ENCODE measurements at regions not wholly inside any gene's neighbourhood (a gene's known extent, or its start where the extent isn't known, plus 50 kb on each side); places are given as distances from the start of the nearest gene placed in this dataset.
"Not testable (repeated sequence)": the region's sequence is repeated elsewhere in the genome, so short reads cannot be mapped to it uniquely, and the experiment has no call there.

- H3K4me3 ChIP-seq (ENCODE audit: low read length in 2 of 2) = peak overlapping the region; percentile 48 to 76
- no peaks in the 10 kb centered on the region for H3K9me3 ChIP-seq (ENCODE audit: control insufficient read depth in 2 of 2, low read length in 2 of 2)
- H3K27me3 ChIP-seq (ENCODE audit: control insufficient read depth in 1 of 2, insufficient read depth in 2 of 2, low read length in 2 of 2) = no peaks in the 10 kb centered on the region
- peaks cover 24% of the 10 kb centered on the region for H3K4me1 ChIP-seq (ENCODE audit: control insufficient read depth, insufficient read depth, low read length)
- H3K27ac ChIP-seq (ENCODE audit: low read length) = peak overlapping the region; percentile 79
- H3K36me3 ChIP-seq (ENCODE audit: control insufficient read depth in 2 of 2, insufficient read depth in 2 of 2, low read length in 2 of 2) = no peaks in the 10 kb centered on the region
- H3K9ac ChIP-seq (ENCODE audit: low read length in 2 of 2) = peak overlapping the region; percentile 67 to 79
Measured at GRCh38 chr10:31134311-31134952, 102.8 kb upstream of the ZNF438 start.

GRCh38 chr10:31135171-31135570 lies 103.5 kb upstream of the ZNF438 start:
- H3K4me3 ChIP-seq (ENCODE audit: low read length in 2 of 2) = no peak overlapping the region
- peaks cover 19% of the 10 kb centered on the region for H3K4me1 ChIP-seq (ENCODE audit: control insufficient read depth, insufficient read depth, low read length)
- no peaks in the 10 kb centered on the region for H3K36me3 ChIP-seq (ENCODE audit: control insufficient read depth in 2 of 2, insufficient read depth in 2 of 2, low read length in 2 of 2)
- H3K9me3 ChIP-seq (ENCODE audit: control insufficient read depth in 2 of 2, low read length in 2 of 2) = no peaks in the 10 kb centered on the region
- no peaks in the 10 kb centered on the region for H3K27me3 ChIP-seq (ENCODE audit: control insufficient read depth in 1 of 2, insufficient read depth in 2 of 2, low read length in 2 of 2)
- no peak overlapping the region for H3K27ac ChIP-seq (ENCODE audit: low read length)
- H3K9ac ChIP-seq (ENCODE audit: low read length in 2 of 2) = no peak overlapping the region

- not testable (repeated sequence) for H3K9ac ChIP-seq (ENCODE audit: low read length in 2 of 2); H3K27me3 ChIP-seq (ENCODE audit: control insufficient read depth in 1 of 2, insufficient read depth in 2 of 2, low read length in 2 of 2); H3K27ac ChIP-seq (ENCODE audit: low read length); H3K4me3 ChIP-seq (ENCODE audit: low read length in 2 of 2); H3K9me3 ChIP-seq (ENCODE audit: control insufficient read depth in 2 of 2, low read length in 2 of 2); H3K36me3 ChIP-seq (ENCODE audit: control insufficient read depth in 2 of 2, insufficient read depth in 2 of 2, low read length in 2 of 2)
- peaks cover 17% of the 10 kb centered on the region for H3K4me1 ChIP-seq (ENCODE audit: control insufficient read depth, insufficient read depth, low read length)
Measured at GRCh38 chr10:31135791-31136190, 104.1 kb upstream of the ZNF438 start.

- Histone ChIP-seq H3K36me3 (ENCODE audit: control insufficient read depth in 2 of 2, insufficient read depth in 2 of 2, low read length in 2 of 2) (no peaks in the 10 kb centered on the region), H3K9me3 (ENCODE audit: control insufficient read depth in 2 of 2, low read length in 2 of 2) (no peaks in the 10 kb centered on the region), H3K27me3 (ENCODE audit: control insufficient read depth in 1 of 2, insufficient read depth in 2 of 2, low read length in 2 of 2) (no peaks in the 10 kb centered on the region), H3K4me3 (ENCODE audit: low read length in 2 of 2) (no peak overlapping the region), H3K27ac (ENCODE audit: low read length) (no peak overlapping the region), H3K9ac (ENCODE audit: low read length in 2 of 2) (no peak overlapping the region), H3K4me1 (ENCODE audit: control insufficient read depth, insufficient read depth, low read length) (peaks cover 17% of the 10 kb centered on the region)
Measured at GRCh38 chr10:31136386-31136785, 104.7 kb upstream of the ZNF438 start.

- Histone ChIP-seq H3K27me3 (ENCODE audit: control insufficient read depth in 1 of 2, insufficient read depth in 2 of 2, low read length in 2 of 2) (no peaks in the 10 kb centered on the region), H3K4me1 (ENCODE audit: control insufficient read depth, insufficient read depth, low read length) (peaks cover 17% of the 10 kb centered on the region), H3K36me3 (ENCODE audit: control insufficient read depth in 2 of 2, insufficient read depth in 2 of 2, low read length in 2 of 2) (no peaks in the 10 kb centered on the region), H3K27ac (ENCODE audit: low read length) (no peak overlapping the region), H3K9ac (ENCODE audit: low read length in 2 of 2) (peak overlapping the region in 1 of 2 donors; percentile 2), H3K4me3 (ENCODE audit: low read length in 2 of 2) (no peak overlapping the region), H3K9me3 (ENCODE audit: control insufficient read depth in 2 of 2, low read length in 2 of 2) (no peaks in the 10 kb centered on the region)
Measured at GRCh38 chr10:31136930-31137885, 105.5 kb upstream of the ZNF438 start.

GRCh38 chr10:31138026-31138553 lies 106.4 kb upstream of the ZNF438 start:
- Histone ChIP-seq H3K36me3 (ENCODE audit: control insufficient read depth in 2 of 2, insufficient read depth in 2 of 2, low read length in 2 of 2) (no peaks in the 10 kb centered on the region), H3K27ac (ENCODE audit: low read length) (no peak overlapping the region), H3K9ac (ENCODE audit: low read length in 2 of 2) (no peak overlapping the region), H3K9me3 (ENCODE audit: control insufficient read depth in 2 of 2, low read length in 2 of 2) (no peaks in the 10 kb centered on the region), H3K4me1 (ENCODE audit: control insufficient read depth, insufficient read depth, low read length) (peaks cover 14% of the 10 kb centered on the region), H3K4me3 (ENCODE audit: low read length in 2 of 2) (no peak overlapping the region), H3K27me3 (ENCODE audit: control insufficient read depth in 1 of 2, insufficient read depth in 2 of 2, low read length in 2 of 2) (no peaks in the 10 kb centered on the region)

GRCh38 chr10:31139497-31139896 lies 107.8 kb upstream of the ZNF438 start:
- no peaks in the 10 kb centered on the region for H3K36me3 ChIP-seq (ENCODE audit: control insufficient read depth in 2 of 2, insufficient read depth in 2 of 2, low read length in 2 of 2)
- no peaks in the 10 kb centered on the region for H3K9me3 ChIP-seq (ENCODE audit: control insufficient read depth in 2 of 2, low read length in 2 of 2)
- peaks cover 3% of the 10 kb centered on the region for H3K4me1 ChIP-seq (ENCODE audit: control insufficient read depth, insufficient read depth, low read length)
- no peak overlapping the region for H3K9ac ChIP-seq (ENCODE audit: low read length in 2 of 2)
- H3K27me3 ChIP-seq (ENCODE audit: control insufficient read depth in 1 of 2, insufficient read depth in 2 of 2, low read length in 2 of 2) = no peaks in the 10 kb centered on the region
- H3K4me3 ChIP-seq (ENCODE audit: low read length in 2 of 2) = no peak overlapping the region
- no peak overlapping the region for H3K27ac ChIP-seq (ENCODE audit: low read length)

- no peaks in the 10 kb centered on the region for H3K27me3 ChIP-seq (ENCODE audit: control insufficient read depth in 1 of 2, insufficient read depth in 2 of 2, low read length in 2 of 2)
Measured at GRCh38 chr10:31140716-31141115, 109.1 kb upstream of the ZNF438 start.

GRCh38 chr10:31142026-31142425 lies 110.4 kb upstream of the ZNF438 start:
- no peaks in the 10 kb centered on the region for H3K4me1 ChIP-seq (ENCODE audit: control insufficient read depth, insufficient read depth, low read length)
- no peaks in the 10 kb centered on the region for H3K36me3 ChIP-seq (ENCODE audit: control insufficient read depth in 2 of 2, insufficient read depth in 2 of 2, low read length in 2 of 2)
- no peak overlapping the region for H3K9ac ChIP-seq (ENCODE audit: low read length in 2 of 2)
- H3K27me3 ChIP-seq (ENCODE audit: control insufficient read depth in 1 of 2, insufficient read depth in 2 of 2, low read length in 2 of 2) = peaks cover 0 to 2% of the 10 kb centered on the region in 2 donors
- H3K9me3 ChIP-seq (ENCODE audit: control insufficient read depth in 2 of 2, low read length in 2 of 2) = no peaks in the 10 kb centered on the region
- no peak overlapping the region for H3K4me3 ChIP-seq (ENCODE audit: low read length in 2 of 2)
- H3K27ac ChIP-seq (ENCODE audit: low read length) = no peak overlapping the region

More at GRCh38 chr10:31140716-31141115, 109.1 kb upstream of the ZNF438 start:
- Histone ChIP-seq H3K9ac (ENCODE audit: low read length in 2 of 2) (no peak overlapping the region), H3K36me3 (ENCODE audit: control insufficient read depth in 2 of 2, insufficient read depth in 2 of 2, low read length in 2 of 2) (no peaks in the 10 kb centered on the region), H3K4me3 (ENCODE audit: low read length in 2 of 2) (no peak overlapping the region), H3K4me1 (ENCODE audit: control insufficient read depth, insufficient read depth, low read length) (no peaks in the 10 kb centered on the region), H3K27ac (ENCODE audit: low read length) (no peak overlapping the region), H3K9me3 (ENCODE audit: control insufficient read depth in 2 of 2, low read length in 2 of 2) (no peaks in the 10 kb centered on the region)

- Histone ChIP-seq H3K9ac (ENCODE audit: low read length in 2 of 2) (no peak overlapping the region), H3K9me3 (ENCODE audit: control insufficient read depth in 2 of 2, low read length in 2 of 2) (no peaks in the 10 kb centered on the region), H3K4me1 (ENCODE audit: control insufficient read depth, insufficient read depth, low read length) (no peaks in the 10 kb centered on the region), H3K27me3 (ENCODE audit: control insufficient read depth in 1 of 2, insufficient read depth in 2 of 2, low read length in 2 of 2) (peaks cover 0 to 2% of the 10 kb centered on the region in 2 donors), H3K36me3 (ENCODE audit: control insufficient read depth in 2 of 2, insufficient read depth in 2 of 2, low read length in 2 of 2) (no peaks in the 10 kb centered on the region), H3K27ac (ENCODE audit: low read length) (no peak overlapping the region), H3K4me3 (ENCODE audit: low read length in 2 of 2) (no peak overlapping the region)
Measured at GRCh38 chr10:31143331-31143935, 111.8 kb upstream of the ZNF438 start.

All from stomach smooth muscle (tissue), 2 donors.